HEK293T (cell line): ENCODE measurements at regions not wholly inside any gene's neighbourhood (a gene's known extent, or its start where the extent isn't known, plus 50 kb on each side); places are given as distances from the start of the nearest gene placed in this dataset.

Source experiments
- CTCF ChIA-PET: fragments of 350-600 bp; formaldehyde crosslinking; extraction: SDS; loops from one replicate; lab custom pipeline; 2021; ENCODE audit warnings: antibody characterized with exemption, inconsistent platforms; lab: Yijun Ruan, JAX
- POLR2A ChIA-PET: fragments of 350-600 bp; formaldehyde crosslinking; extraction: SDS; loops from one replicate; lab custom pipeline; 2020; ENCODE audit warnings: antibody characterized with exemption, inconsistent platforms; lab: Yijun Ruan, JAX
- DNase-seq: peaks from one replicate; pipeline ENCODE4 v3.0.0; 2012; ENCODE audit warnings: mixed read lengths; ENCODE audit errors: extremely low spot score
- ARNT ChIP-seq: fragments of 450-650 bp; IDR thresholded peaks from 2 replicates; pipeline ENCODE4 v1.6.1; 2017; ENCODE audit warnings: mild to moderate bottlenecking
- BHLHE40 ChIP-seq: fragments of 450-650 bp; IDR thresholded peaks from 2 replicates; pipeline ENCODE4 v1.6.1; 2016; ENCODE audit warnings: mild to moderate bottlenecking, moderate library complexity, borderline replicate concordance
- CTBP1 ChIP-seq: fragments of 450-650 bp; IDR thresholded peaks from 2 replicates; pipeline ENCODE4 v1.6.1; 2016; ENCODE audit warnings: borderline replicate concordance
- ELF4 ChIP-seq: fragments of 450-650 bp; IDR thresholded peaks from 2 replicates; pipeline ENCODE4 v1.6.1; 2017; ENCODE audit warnings: antibody characterized with exemption
- FOXA1 ChIP-seq: fragments of 450-650 bp; IDR thresholded peaks from 2 replicates; pipeline ENCODE4 v1.6.1; 2016; ENCODE audit warnings: mild to moderate bottlenecking
- FOXK2 ChIP-seq: fragments of 450-650 bp; IDR thresholded peaks from 2 replicates; pipeline ENCODE4 v1.6.1; 2016; ENCODE audit warnings: mild to moderate bottlenecking
- FOXM1 ChIP-seq: fragments of 450-650 bp; IDR thresholded peaks from 2 replicates; pipeline ENCODE4 v1.6.1; 2017; ENCODE audit warnings: mild to moderate bottlenecking, borderline replicate concordance
- HDGF ChIP-seq: fragments of 450-650 bp; IDR thresholded peaks from 2 replicates; pipeline ENCODE4 v1.6.1; 2017; ENCODE audit warnings: antibody characterized with exemption, borderline replicate concordance
- L3MBTL2 ChIP-seq: fragments of 450-650 bp; conservative IDR thresholded peaks from 2 replicates; pipeline ENCODE4 v1.6.1; 2016; ENCODE audit warnings: mild to moderate bottlenecking
- LEF1 ChIP-seq: fragments of 450-650 bp; IDR thresholded peaks from 2 replicates; pipeline ENCODE4 v1.6.1; 2017; ENCODE audit warnings: mild to moderate bottlenecking, borderline replicate concordance
- NFRKB ChIP-seq: fragments of 450-650 bp; IDR thresholded peaks from 2 replicates; pipeline ENCODE4 v1.6.1; 2016; ENCODE audit warnings: mild to moderate bottlenecking, moderate library complexity
- PKNOX1 ChIP-seq: fragments of 450-650 bp; IDR thresholded peaks from 2 replicates; pipeline ENCODE4 v1.6.1; 2016
- SP1 ChIP-seq: fragments of 450-650 bp; IDR thresholded peaks from 2 replicates; pipeline ENCODE4 v1.6.1; 2017
- SUZ12 ChIP-seq: fragments of 450-650 bp; IDR thresholded peaks from 2 replicates; pipeline ENCODE4 v1.6.1; 2016; ENCODE audit warnings: mild to moderate bottlenecking
- TARDBP ChIP-seq: fragments of 450-650 bp; IDR thresholded peaks from 2 replicates; pipeline ENCODE4 v1.6.1; 2016
- ZNF384 ChIP-seq: fragments of 450-650 bp; IDR thresholded peaks from 2 replicates; pipeline ENCODE4 v1.6.1; 2016

GRCh38 chr20:63074631-63075030 lies 67.9 kb upstream of the BHLHE23 start:
- ChIA-PET CTCF (no interaction called here), POLR2A (no interaction called here)
- no peak for DNase-seq
- TF ChIP-seq ZNF384 (no peak), CTBP1 (no peak), NFRKB (no peak), PKNOX1 (no peak), FOXA1 (no peak), LEF1 (no peak), SUZ12 (no peak), SP1 (no peak), L3MBTL2 (no peak), ELF4 (no peak), HDGF (no peak)

- ChIA-PET CTCF (no interaction called here), POLR2A (no interaction called here)
- DNase-seq = no peak
- TF ChIP-seq ZNF384 = no peak
- TF ChIP-seq CTBP1 = no peak
- no peak for TF ChIP-seq FOXA1
- TF ChIP-seq SP1 = no peak
- TF ChIP-seq LEF1 = no peak
- no peak for TF ChIP-seq ELF4
- TF ChIP-seq L3MBTL2 = no peak
- no peak for TF ChIP-seq HDGF
- no peak for TF ChIP-seq FOXM1
- TF ChIP-seq PKNOX1 = no peak
- no peak for TF ChIP-seq FOXK2
- no peak for TF ChIP-seq SUZ12
- TF ChIP-seq NFRKB = no peak
- no peak for TF ChIP-seq ARNT
- TF ChIP-seq BHLHE40 = no peak
- no peak for TF ChIP-seq TARDBP
Observed at GRCh38 chr20:63074182-63074581, 67.4 kb upstream of the BHLHE23 start.

GRCh38 chr20:63073738-63074065 lies 66.9 kb upstream of the BHLHE23 start:
- POLR2A ChIA-PET = no interaction called here
- CTCF ChIA-PET = no interaction called here
- TF ChIP-seq NFRKB = no peak
- TF ChIP-seq LEF1 = no peak
- TF ChIP-seq TARDBP = no peak
- TF ChIP-seq L3MBTL2 = no peak
- TF ChIP-seq ZNF384 = no peak
- TF ChIP-seq HDGF = no peak
- TF ChIP-seq FOXK2 = no peak
- no peak for TF ChIP-seq ELF4
- no peak for DNase-seq

- TF ChIP-seq NFRKB = no peak
- no peak for TF ChIP-seq ELF4
- TF ChIP-seq L3MBTL2 = no peak
- no peak for TF ChIP-seq ARNT
- no peak for DNase-seq
- ChIA-PET POLR2A (no interaction called here), CTCF (no interaction called here)
Observed at GRCh38 chr20:63072991-63073737, 66.4 kb upstream of the BHLHE23 start.

- POLR2A ChIA-PET = no interaction called here
- TF ChIP-seq TARDBP = no peak
- no peak for TF ChIP-seq FOXA1
- no peak for TF ChIP-seq ARNT
- no peak for TF ChIP-seq LEF1
- no peak for TF ChIP-seq PKNOX1
- no peak for TF ChIP-seq ZNF384
- no peak for TF ChIP-seq HDGF
- TF ChIP-seq SP1 = no peak
- no peak for TF ChIP-seq NFRKB
- no peak for TF ChIP-seq L3MBTL2
- DNase-seq = no peak
- CTCF ChIA-PET = no interaction called here
Observed at GRCh38 chr20:63072231-63072791, 65.5 kb upstream of the BHLHE23 start.

GRCh38 chr20:63071541-63072181 lies 64.9 kb upstream of the BHLHE23 start:
- TF ChIP-seq BHLHE40 (no peak), SP1 (no peak), L3MBTL2 (peak; percentile 47)
- POLR2A ChIA-PET = no interaction called here
- peak; percentile 75 for DNase-seq
- CTCF ChIA-PET = no interaction called here
